ENCODE measurements at regions not wholly inside any gene's neighbourhood (a gene's known extent, or its start where the extent isn't known, plus 50 kb on each side); places are given as distances from the start of the nearest gene placed in this dataset.

DNA sequence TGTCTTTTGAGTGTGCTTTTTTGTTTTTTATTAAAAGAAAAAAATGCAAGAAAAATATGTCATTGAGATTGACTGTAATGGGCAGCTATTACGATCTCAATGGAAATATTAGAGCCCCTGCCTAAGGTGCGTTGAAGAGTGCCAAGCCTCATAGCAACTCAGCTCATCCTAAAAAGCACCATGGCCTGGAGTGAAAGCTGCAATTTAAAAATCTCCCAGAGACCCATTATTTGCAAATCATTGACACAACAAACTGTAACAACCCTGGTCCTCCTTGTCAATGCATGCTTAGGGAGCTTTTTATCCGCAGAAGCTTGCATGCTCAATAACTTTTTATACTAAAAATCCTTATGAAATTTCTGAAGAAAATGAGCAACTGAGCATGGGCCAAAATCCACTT lies 954.5 kb downstream of the ADGRL2 start:
- no peaks in the 10 kb centered on the region for H3K36me3 ChIP-seq
- H3K4me1 ChIP-seq: no peaks in the 10 kb centered on the region
- no peaks in the 10 kb centered on the region for H3K27me3 ChIP-seq
- TF ChIP-seq EP300 (IDR thresholded peaks at IDR 0.05; ENCODE audit: low read depth): no peak
- no peak for TF ChIP-seq POLR2A (IDR thresholded peaks at IDR 0.05)
- no peaks in the 10 kb centered on the region for H3K9me3 ChIP-seq
- WGBS, 2 donors (ENCODE audit: low coverage in 1 of 2): 85 to 92% methylated on average over 3 of the region's 3 CpGs
- no peak for DNase-seq
- no peak overlapping the region for H3K4me3 ChIP-seq
- intact Hi-C loops (cut with DNase I; ENCODE audit: low total_unique reads): no loop called here
- no peak overlapping the region for H3K27ac ChIP-seq
- in situ Hi-C loops (cut with MboI; ENCODE audit: low pct_ligation_motif_present in 1 of 4, low pct_unique_long_range_greater_than_20kb in 1 of 4, low sequenced_read_pairs in 3 of 4): no loop called here

DNA sequence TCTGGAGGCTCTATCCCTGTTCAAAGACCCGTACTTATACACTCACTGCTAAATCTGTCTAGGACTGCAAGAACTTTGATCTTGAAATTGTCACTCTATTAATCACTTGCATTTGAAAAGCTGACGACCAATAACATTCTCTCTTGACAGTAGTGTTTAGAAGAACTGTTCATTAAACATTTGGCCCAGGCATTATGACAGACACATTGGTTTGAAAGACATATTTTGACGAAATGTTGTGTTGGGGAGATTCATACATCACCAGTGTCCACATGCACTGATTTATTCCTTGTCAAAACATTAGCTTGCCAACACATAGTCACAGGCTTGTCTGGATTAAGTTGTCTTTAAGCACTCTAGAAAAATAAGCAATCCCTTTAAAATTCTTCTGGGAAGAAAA lies 951.3 kb downstream of the ADGRL2 start:
- TF ChIP-seq EP300 (IDR thresholded peaks at IDR 0.05; ENCODE audit: low read depth) (no peak), POLR2A (IDR thresholded peaks at IDR 0.05) (no peak), POLR2AphosphoS5 (IDR thresholded peaks at IDR 0.05) (no peak), CTCF (IDR thresholded peaks at IDR 0.05) (no peak)
- Histone ChIP-seq H3K9me3 (no peaks in the 10 kb centered on the region), H3K27me3 (no peaks in the 10 kb centered on the region), H3K4me1 (no peaks in the 10 kb centered on the region), H3K36me3 (no peaks in the 10 kb centered on the region), H3K4me3 (no peak overlapping the region), H3K27ac (no peak overlapping the region)
- in situ Hi-C loops (cut with MboI; ENCODE audit: low pct_ligation_motif_present in 1 of 4, low pct_unique_long_range_greater_than_20kb in 1 of 4, low sequenced_read_pairs in 3 of 4): no loop called here
- WGBS, 2 donors (ENCODE audit: low coverage in 1 of 2): 40 to 70% methylated on average over 2 to 3 of the region's 3 CpGs
- DNase-seq: no peak
- intact Hi-C loops (cut with DNase I; ENCODE audit: low total_unique reads): no loop called here

GRCh38 chr1:82733645-82734044 lies 932.9 kb downstream of the ADGRL2 start:
- in situ Hi-C loops (cut with MboI; ENCODE audit: low pct_ligation_motif_present in 1 of 4, low pct_unique_long_range_greater_than_20kb in 1 of 4, low sequenced_read_pairs in 3 of 4): no loop called here
- Histone ChIP-seq H3K27me3 (no peaks in the 10 kb centered on the region), H3K4me1 (no peaks in the 10 kb centered on the region), H3K4me3 (no peak overlapping the region), H3K36me3 (no peaks in the 10 kb centered on the region), H3K9me3 (peaks cover 5 to 10% of the 10 kb centered on the region in 2 donors), H3K27ac (no peak overlapping the region)
- intact Hi-C loops (cut with DNase I; ENCODE audit: low total_unique reads): no loop called here
- DNase-seq: no peak
- no peak for TF ChIP-seq POLR2AphosphoS5 (IDR thresholded peaks at IDR 0.05)
- no peak for TF ChIP-seq POLR2A (IDR thresholded peaks at IDR 0.05)
- TF ChIP-seq CTCF (IDR thresholded peaks at IDR 0.05): no peak
- no peak for TF ChIP-seq EP300 (IDR thresholded peaks at IDR 0.05; ENCODE audit: low read depth)
- WGBS, 2 donors (ENCODE audit: low coverage in 1 of 2): 69 to 70% methylated on average over 2 to 4 of the region's 4 CpGs

DNA sequence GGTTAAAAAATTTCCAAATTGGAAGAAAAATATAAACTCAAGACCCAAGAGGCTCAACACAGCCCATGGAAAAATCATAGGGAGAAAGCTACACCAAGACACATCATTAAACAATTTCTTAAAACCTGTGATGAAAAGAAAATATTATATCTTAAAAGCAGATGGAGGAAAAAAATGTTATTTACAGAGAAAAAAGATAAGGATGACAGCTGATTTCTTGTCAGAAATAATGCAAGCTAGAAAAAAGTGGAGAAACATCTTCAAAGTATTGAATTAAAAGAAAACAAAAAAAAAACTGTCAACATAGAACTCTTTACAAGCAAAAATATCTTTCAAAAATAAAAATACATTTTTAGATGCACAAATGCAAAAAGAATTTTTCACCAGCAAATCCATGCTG lies 930.5 kb downstream of the ADGRL2 start:
- Histone ChIP-seq H3K4me3 (no peak overlapping the region), H3K27ac (no peak overlapping the region), H3K36me3 (no peaks in the 10 kb centered on the region), H3K4me1 (no peaks in the 10 kb centered on the region), H3K9me3 (peaks cover 5 to 10% of the 10 kb centered on the region in 2 donors), H3K27me3 (no peaks in the 10 kb centered on the region)
- TF ChIP-seq POLR2A (IDR thresholded peaks at IDR 0.05): no peak
- no peak for TF ChIP-seq CTCF (IDR thresholded peaks at IDR 0.05)
- TF ChIP-seq EP300 (IDR thresholded peaks at IDR 0.05; ENCODE audit: low read depth): no peak
- TF ChIP-seq POLR2AphosphoS5 (IDR thresholded peaks at IDR 0.05): no peak
- intact Hi-C loops (cut with DNase I; ENCODE audit: low total_unique reads): no loop called here
- no peak for DNase-seq
- in situ Hi-C loops (cut with MboI; ENCODE audit: low pct_ligation_motif_present in 1 of 4, low pct_unique_long_range_greater_than_20kb in 1 of 4, low sequenced_read_pairs in 3 of 4): no loop called here

GRCh38 chr1:82728206-82728605 lies 927.5 kb downstream of the ADGRL2 start:
- no peak overlapping the region for H3K27ac ChIP-seq
- no peaks in the 10 kb centered on the region for H3K27me3 ChIP-seq
- DNase-seq: no peak
- H3K9me3 ChIP-seq: peaks cover 5 to 10% of the 10 kb centered on the region in 2 donors
- intact Hi-C loops (cut with DNase I; ENCODE audit: low total_unique reads) (no loop called here), in situ Hi-C loops (cut with MboI; ENCODE audit: low pct_ligation_motif_present in 1 of 4, low pct_unique_long_range_greater_than_20kb in 1 of 4, low sequenced_read_pairs in 3 of 4) (no loop called here)
- no peak overlapping the region for H3K4me3 ChIP-seq
- H3K4me1 ChIP-seq: no peaks in the 10 kb centered on the region
- TF ChIP-seq CTCF (IDR thresholded peaks at IDR 0.05) (no peak), POLR2A (IDR thresholded peaks at IDR 0.05) (no peak), POLR2AphosphoS5 (IDR thresholded peaks at IDR 0.05) (no peak), EP300 (IDR thresholded peaks at IDR 0.05; ENCODE audit: low read depth) (no peak)
- no peaks in the 10 kb centered on the region for H3K36me3 ChIP-seq
